PC-9 (cell line): ENCODE measurements at regions not wholly inside any gene's neighbourhood (a gene's known extent, or its start where the extent isn't known, plus 50 kb on each side); places are given as distances from the start of the nearest gene placed in this dataset.

Source experiments
- EZH2 ChIP-seq: fragments of 200-600 bp; sonication (generic); IDR thresholded peaks from 2 replicates; pipeline ENCODE4 v1.8.0; 2017; ENCODE audit warnings: antibody characterized with exemption, low read depth
- TF ChIP-seq, protein P1 (sequence below): fragments of 200-600 bp; sonication (generic); conservative IDR thresholded peaks from 2 replicates; pipeline ENCODE4 v1.6.1; 2017; ENCODE audit warnings: mixed run types, antibody characterized with exemption, mild to moderate bottlenecking, moderate library complexity

DNA sequence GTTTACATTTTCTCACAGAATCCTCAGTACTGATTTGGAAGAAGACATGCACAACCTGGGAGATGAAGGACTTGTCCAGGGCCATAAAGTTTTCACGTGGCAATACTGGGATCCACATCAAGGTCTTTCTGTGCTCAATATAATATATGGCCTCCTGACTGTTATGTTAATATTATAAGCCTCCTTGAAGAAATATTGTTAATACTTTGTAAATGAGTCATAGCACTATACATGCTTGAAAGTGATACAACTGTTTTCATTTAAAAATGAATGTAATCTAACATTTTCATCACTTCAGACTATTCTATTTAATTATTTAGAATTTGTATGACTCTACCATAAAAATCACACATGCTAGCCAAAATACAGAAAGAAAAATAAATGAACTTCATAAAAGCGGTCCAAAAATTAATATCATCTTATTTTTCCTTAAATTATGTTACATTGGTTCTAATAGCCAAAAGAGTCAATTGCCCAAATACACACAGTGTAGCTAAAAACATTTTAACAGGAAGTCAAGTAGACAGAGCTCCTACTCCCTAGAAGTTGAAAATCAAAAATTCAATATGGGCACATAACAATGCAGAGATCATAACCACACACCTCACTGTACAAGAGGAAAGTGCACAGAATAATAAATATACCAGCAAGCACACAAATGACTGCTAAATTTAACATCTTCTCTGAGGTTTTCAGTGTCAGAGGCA is 188.0 kb upstream of the HDDC2 start:
- TF ChIP-seq, protein P1, sequence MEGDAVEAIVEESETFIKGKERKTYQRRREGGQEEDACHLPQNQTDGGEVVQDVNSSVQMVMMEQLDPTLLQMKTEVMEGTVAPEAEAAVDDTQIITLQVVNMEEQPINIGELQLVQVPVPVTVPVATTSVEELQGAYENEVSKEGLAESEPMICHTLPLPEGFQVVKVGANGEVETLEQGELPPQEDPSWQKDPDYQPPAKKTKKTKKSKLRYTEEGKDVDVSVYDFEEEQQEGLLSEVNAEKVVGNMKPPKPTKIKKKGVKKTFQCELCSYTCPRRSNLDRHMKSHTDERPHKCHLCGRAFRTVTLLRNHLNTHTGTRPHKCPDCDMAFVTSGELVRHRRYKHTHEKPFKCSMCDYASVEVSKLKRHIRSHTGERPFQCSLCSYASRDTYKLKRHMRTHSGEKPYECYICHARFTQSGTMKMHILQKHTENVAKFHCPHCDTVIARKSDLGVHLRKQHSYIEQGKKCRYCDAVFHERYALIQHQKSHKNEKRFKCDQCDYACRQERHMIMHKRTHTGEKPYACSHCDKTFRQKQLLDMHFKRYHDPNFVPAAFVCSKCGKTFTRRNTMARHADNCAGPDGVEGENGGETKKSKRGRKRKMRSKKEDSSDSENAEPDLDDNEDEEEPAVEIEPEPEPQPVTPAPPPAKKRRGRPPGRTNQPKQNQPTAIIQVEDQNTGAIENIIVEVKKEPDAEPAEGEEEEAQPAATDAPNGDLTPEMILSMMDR: no peak
- no peak for TF ChIP-seq EZH2
